Neural cell (in vitro differentiated cells): ENCODE measurements at regions not wholly inside any gene's neighbourhood (a gene's known extent, or its start where the extent isn't known, plus 50 kb on each side); places are given as distances from the start of the nearest gene placed in this dataset.

Experiments
- CTCF ChIP-seq: fragments of 450-650 bp; IDR thresholded peaks from 2 replicates; pipeline ENCODE4 v1.5.1; 2014; ENCODE audit warnings: antibody characterized with exemption, mild to moderate bottlenecking, moderate library complexity; ENCODE audit not compliant: poor library complexity, severe bottlenecking
- EP300 ChIP-seq: fragments of 450-650 bp; conservative IDR thresholded peaks from 2 replicates; pipeline ENCODE4 v1.6.1; 2014; ENCODE audit warnings: antibody characterized with exemption, mild to moderate bottlenecking, moderate library complexity; ENCODE audit not compliant: poor library complexity, severe bottlenecking
- EZH2 ChIP-seq: fragments of 200-600, 300-800 bp; shearing (Covaris generic), sonication (generic); IDR thresholded peaks from 2 replicates; pipeline ENCODE4 v1.6.1; 2014; ENCODE audit warnings: antibody characterized with exemption, low read length, borderline replicate concordance, mild to moderate bottlenecking; ENCODE audit not compliant: insufficient read depth, poor library complexity, severe bottlenecking
- POLR2AphosphoS5 ChIP-seq: IDR thresholded peaks from 2 replicates; pipeline ENCODE4 v1.6.1; 2012
- RAD21 ChIP-seq: fragments of 450-650 bp; conservative IDR thresholded peaks from 2 replicates; pipeline ENCODE4 v1.6.1; 2014; ENCODE audit warnings: antibody characterized with exemption, mild to moderate bottlenecking, moderate library complexity

- TF ChIP-seq CTCF (no peak), RAD21 (no peak), EZH2 (no peak), EP300 (no peak), POLR2AphosphoS5 (no peak)
Observed at GRCh38 chr18:44227501-44227900, 453.2 kb upstream of the SETBP1 start.
